Vagina (tissue), 2 donors: ENCODE measurements at regions not wholly inside any gene's neighbourhood (a gene's known extent, or its start where the extent isn't known, plus 50 kb on each side); places are given as distances from the start of the nearest gene placed in this dataset.
"Not testable (repeated sequence)": the region's sequence is repeated elsewhere in the genome, so short reads cannot be mapped to it uniquely, and the experiment has no call there.

Source experiments
- DNase-seq, 2 donors: peaks; one replicate each; pipeline ENCODE4 v3.0.0-alpha.2; 2017; ENCODE audit errors: extremely low spot score in 2 of 2
- H3K27ac ChIP-seq: fragments of 200-600 bp; sonication (generic); one replicate; pipeline ENCODE4 v1.5.1; 2019
- H3K27me3 ChIP-seq: fragments of 200-600 bp; sonication (generic); one replicate; pipeline ENCODE4 v1.5.1; 2019
- H3K36me3 ChIP-seq, 2 donors: fragments of 200-600 bp; sonication (generic); one replicate each; pipeline ENCODE4 v1.5.1; 2017 to 2019
- H3K4me1 ChIP-seq: fragments of 200-600 bp; sonication (generic); one replicate; pipeline ENCODE4 v1.5.1; 2019
- H3K4me3 ChIP-seq, 2 donors: fragments of 200-600 bp; sonication (generic); 1 replicate in 1 of 2; 2 replicates in 1 of 2; pipeline ENCODE4 v1.5.1; 2016 to 2019
- H3K9me3 ChIP-seq: fragments of 200-600 bp; sonication (generic); one replicate; pipeline ENCODE4 v1.5.1; 2019
- CTCF ChIP-seq, 3 experiments: fragments of 450-650 bp in 2 of 3; fragments of 200-600 bp in 1 of 3; sonication (generic) in 1 of 3; IDR thresholded peaks; one replicate each; pipeline ENCODE4 v1.5.1; 2017 to 2019; ENCODE audit warnings: antibody characterized with exemption in 3 of 3, mild to moderate bottlenecking in 2 of 3, moderate library complexity in 2 of 3
- POLR2A ChIP-seq, 2 donors: fragments of 450-650 bp; IDR thresholded peaks; one replicate each; pipeline ENCODE4 v1.6.1; 2017; ENCODE audit warnings: antibody characterized with exemption in 2 of 2, mild to moderate bottlenecking in 2 of 2, moderate library complexity in 2 of 2
- POLR2AphosphoS5 ChIP-seq, 2 donors: sonication (generic); formaldehyde crosslinking; IDR thresholded peaks; one replicate each; pipeline ENCODE4 v1.9.0; 2017; ENCODE audit warnings: antibody characterized with exemption in 2 of 2, mild to moderate bottlenecking in 2 of 2, low read depth in 1 of 2; ENCODE audit not compliant: insufficient read depth in 1 of 2
- intact Hi-C: fragments of 100-400 bp; cut with DNase I; formaldehyde crosslinking; loops from one replicate; pipeline ENCODE4 v1.15.1; 2023

- intact Hi-C loops, H3K27me3 ChIP-seq, DNase-seq, H3K9me3 ChIP-seq, H3K27ac ChIP-seq, H3K36me3 ChIP-seq, H3K4me1 ChIP-seq, H3K4me3 ChIP-seq: not testable (repeated sequence)
These were observed 73.8 kb upstream of the FANCC start for GRCh38 chr9:95391271-95391670.

- H3K4me3 ChIP-seq, result no peak overlapping the region
- no peak for TF ChIP-seq POLR2A (IDR thresholded peaks at IDR 0.05)
- no peak for TF ChIP-seq POLR2AphosphoS5 (IDR thresholded peaks at IDR 0.05; ENCODE audit: insufficient read depth in 1 of 2, low read depth in 1 of 2)
- no peak for TF ChIP-seq CTCF (IDR thresholded peaks at IDR 0.05)
- H3K36me3 ChIP-seq, result no peaks in the 10 kb centered on the region
- no peak for DNase-seq
- no peaks in the 10 kb centered on the region for H3K9me3 ChIP-seq
- no peak overlapping the region for H3K27ac ChIP-seq
- intact Hi-C loops, result no loop called here
- no peaks in the 10 kb centered on the region for H3K4me1 ChIP-seq
- no peaks in the 10 kb centered on the region for H3K27me3 ChIP-seq
These were observed 71.9 kb upstream of the FANCC start for GRCh38 chr9:95389373-95389772.

- no peaks in the 10 kb centered on the region for H3K4me1 ChIP-seq
- H3K36me3 ChIP-seq, result no peaks in the 10 kb centered on the region
- H3K4me3 ChIP-seq, result no peak overlapping the region
- intact Hi-C loops, result no loop called here
- no peak for DNase-seq
- H3K9me3 ChIP-seq, result no peaks in the 10 kb centered on the region
- TF ChIP-seq POLR2AphosphoS5 (IDR thresholded peaks at IDR 0.05; ENCODE audit: insufficient read depth in 1 of 2, low read depth in 1 of 2) (no peak), POLR2A (IDR thresholded peaks at IDR 0.05) (no peak), CTCF (IDR thresholded peaks at IDR 0.05) (no peak)
- H3K27me3 ChIP-seq, result no peaks in the 10 kb centered on the region
- no peak overlapping the region for H3K27ac ChIP-seq
These were observed 69.3 kb upstream of the FANCC start for GRCh38 chr9:95386843-95387242.

- TF ChIP-seq POLR2A (IDR thresholded peaks at IDR 0.05), result no peak
- TF ChIP-seq CTCF (IDR thresholded peaks at IDR 0.05), result no peak
- no peak for TF ChIP-seq POLR2AphosphoS5 (IDR thresholded peaks at IDR 0.05; ENCODE audit: insufficient read depth in 1 of 2, low read depth in 1 of 2)
These were observed 68.0 kb upstream of the FANCC start for GRCh38 chr9:95385521-95385920.

GRCh38 chr9:95383845-95384244, 66.3 kb upstream of the FANCC start:
- Histone ChIP-seq H3K27ac (no peak overlapping the region), H3K4me3 (no peak overlapping the region), H3K9me3 (no peaks in the 10 kb centered on the region), H3K36me3 (no peaks in the 10 kb centered on the region), H3K27me3 (no peaks in the 10 kb centered on the region), H3K4me1 (no peaks in the 10 kb centered on the region)
- TF ChIP-seq POLR2A (IDR thresholded peaks at IDR 0.05) (no peak), CTCF (IDR thresholded peaks at IDR 0.05) (no peak), POLR2AphosphoS5 (IDR thresholded peaks at IDR 0.05; ENCODE audit: insufficient read depth in 1 of 2, low read depth in 1 of 2) (no peak)
- intact Hi-C loops, result no loop called here
- no peak for DNase-seq

More at GRCh38 chr9:95385521-95385920, 68.0 kb upstream of the FANCC start:
- Histone ChIP-seq H3K4me1 (no peaks in the 10 kb centered on the region), H3K36me3 (no peaks in the 10 kb centered on the region), H3K9me3 (no peaks in the 10 kb centered on the region), H3K4me3 (no peak overlapping the region), H3K27ac (no peak overlapping the region), H3K27me3 (no peaks in the 10 kb centered on the region)
- intact Hi-C loops, result no loop called here
- DNase-seq, result no peak

- TF ChIP-seq CTCF (IDR thresholded peaks at IDR 0.05), result no peak
- no peak for TF ChIP-seq POLR2A (IDR thresholded peaks at IDR 0.05)
- no peak for TF ChIP-seq POLR2AphosphoS5 (IDR thresholded peaks at IDR 0.05; ENCODE audit: insufficient read depth in 1 of 2, low read depth in 1 of 2)
- no peak overlapping the region for H3K27ac ChIP-seq
- no peaks in the 10 kb centered on the region for H3K4me1 ChIP-seq
- intact Hi-C loops, result no loop called here
- H3K9me3 ChIP-seq, result no peaks in the 10 kb centered on the region
- no peak overlapping the region for H3K4me3 ChIP-seq
- no peak for DNase-seq
- H3K36me3 ChIP-seq, result no peaks in the 10 kb centered on the region
- no peaks in the 10 kb centered on the region for H3K27me3 ChIP-seq
These were observed 65.7 kb upstream of the FANCC start for GRCh38 chr9:95383185-95383676.
